ENCODE measurements at regions not wholly inside any gene's neighbourhood (a gene's known extent, or its start where the extent isn't known, plus 50 kb on each side); places are given as distances from the start of the nearest gene placed in this dataset.

DNA sequence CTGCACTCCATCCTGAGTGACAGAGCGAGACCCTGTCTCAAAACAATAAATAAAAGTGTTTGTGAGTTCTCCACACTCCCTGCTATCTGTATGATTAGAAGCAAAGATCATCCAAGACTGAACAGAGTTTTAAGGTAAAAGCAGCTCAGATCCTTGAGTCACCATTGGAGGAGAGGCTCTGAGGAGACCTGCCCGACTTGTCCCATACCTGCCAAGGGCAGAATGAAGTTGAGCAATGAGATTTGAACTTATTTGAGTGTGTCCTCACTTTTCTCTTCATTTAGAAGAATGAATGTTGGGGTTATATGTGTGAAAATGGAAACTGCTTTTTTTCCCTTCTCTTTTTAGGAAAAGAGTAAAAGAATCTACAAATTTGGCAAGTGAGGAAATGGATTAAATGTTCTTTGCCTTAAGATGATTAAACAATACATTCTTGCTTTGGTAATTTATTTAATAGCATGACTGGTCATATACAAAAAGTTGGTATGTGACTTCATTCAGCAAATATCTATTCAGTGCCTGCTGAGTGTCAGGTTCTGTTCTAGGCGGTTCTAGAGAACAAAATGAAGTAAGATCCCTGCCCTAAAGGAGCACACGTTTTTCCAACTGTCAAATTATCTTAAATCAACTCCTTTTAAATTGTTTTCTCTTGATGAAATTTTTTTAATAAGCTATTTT is 195.7 kb downstream of the ALDH8A1 start:
- TF ChIP-seq EP300 (IDR thresholded peaks at IDR 0.05) (no peak), CTCF (IDR thresholded peaks at IDR 0.05) (no peak), POLR2A (IDR thresholded peaks at IDR 0.05) (no peak)

All from suprapubic skin (tissue), 3 donors.